WTC11 (cell line): ENCODE measurements at regions not wholly inside any gene's neighbourhood (a gene's known extent, or its start where the extent isn't known, plus 50 kb on each side); places are given as distances from the start of the nearest gene placed in this dataset.

Source experiments
- ATAC-seq: fragments of 200-7000 bp; cut with Tn5 transposase; 2 replicates; pipeline ENCODE4 v1.10.0; 2021; ENCODE audit warnings: mild to moderate bottlenecking, moderate library complexity
- CTCF ChIA-PET: fragments of 300-600 bp; sonication (Branson Sonifier 250); formaldehyde crosslinking; loops from one replicate; lab custom pipeline; 2021; ENCODE audit warnings: antibody characterized with exemption; lab: Charles Lee
- POLR2A ChIA-PET: fragments of 350-600 bp; sonication (Branson Sonifier 250); formaldehyde crosslinking; loops from one replicate; lab custom pipeline; 2021; ENCODE audit warnings: antibody characterized with exemption; lab: Charles Lee
- DNase-seq: peaks from one replicate; pipeline ENCODE4 v3.0.0; 2021; ENCODE audit warnings: low spot score
- H3K27ac Mint-ChIP-seq: 2 replicates; pipeline ENCODE4 v1.8.0; 2021; ENCODE audit warnings: mixed read lengths
- H3K27me3 Mint-ChIP-seq: 2 replicates; pipeline ENCODE4 v1.8.0; 2021; ENCODE audit warnings: low read depth, mild to moderate bottlenecking, moderate library complexity, mixed read lengths
- H3K36me3 Mint-ChIP-seq: 2 replicates; pipeline ENCODE4 v1.8.0; 2021; ENCODE audit warnings: mixed read lengths
- H3K4me1 Mint-ChIP-seq: 2 replicates; pipeline ENCODE4 v1.8.0; 2022; ENCODE audit warnings: mixed read lengths
- H3K4me3 Mint-ChIP-seq: 2 replicates; pipeline ENCODE4 v1.8.0; 2021; ENCODE audit warnings: mild to moderate bottlenecking, moderate library complexity, mixed read lengths
- H3K9me3 Mint-ChIP-seq: 2 replicates; pipeline ENCODE4 v1.8.0; 2021; ENCODE audit warnings: mixed read lengths
- AFF4 ChIP-seq: sonication (generic); formaldehyde crosslinking; IDR thresholded peaks from 2 replicates; pipeline ENCODE4 v1.8.1; 2023; ENCODE audit warnings: mild to moderate bottlenecking, missing genetic modification reagents, borderline replicate concordance
- ATF1 ChIP-seq: sonication (generic); formaldehyde crosslinking; IDR thresholded peaks from 2 replicates; pipeline ENCODE4 v1.8.1; 2023; ENCODE audit warnings: mild to moderate bottlenecking, moderate library complexity, missing genetic modification reagents
- CREM ChIP-seq: sonication (generic); formaldehyde crosslinking; IDR thresholded peaks from 2 replicates; pipeline ENCODE4 v1.8.1; 2022; ENCODE audit warnings: mild to moderate bottlenecking, missing genetic modification reagents, moderate library complexity
- E2F1 ChIP-seq: sonication (generic); formaldehyde crosslinking; IDR thresholded peaks from 2 replicates; pipeline ENCODE4 v1.8.0; 2022; ENCODE audit warnings: mild to moderate bottlenecking, missing genetic modification reagents
- GRHL2 ChIP-seq: fragments of 250-450 bp; sonication (Bioruptor Pico); IDR thresholded peaks from 2 replicates; pipeline ENCODE4 v1.8.0; 2022; ENCODE audit warnings: mild to moderate bottlenecking, moderate library complexity; ENCODE audit not compliant: insufficient replicate concordance, severe bottlenecking
- GTF2I ChIP-seq: fragments of 250-450 bp; sonication (Bioruptor Pico); conservative IDR thresholded peaks from 2 replicates; pipeline ENCODE4 v1.4.0; 2021; ENCODE audit warnings: mild to moderate bottlenecking
- IRF2 ChIP-seq: sonication (generic); formaldehyde crosslinking; IDR thresholded peaks from 2 replicates; pipeline ENCODE4 v1.8.0; 2022; ENCODE audit warnings: low read depth, missing genetic modification reagents, borderline replicate concordance
- NR2C2 ChIP-seq: sonication (generic); formaldehyde crosslinking; IDR thresholded peaks from 2 replicates; pipeline ENCODE4 v1.8.0; 2022; ENCODE audit warnings: mild to moderate bottlenecking, missing genetic modification reagents
- OVOL2 ChIP-seq: fragments of 250-450 bp; sonication (Bioruptor Pico); IDR thresholded peaks from 2 replicates; pipeline ENCODE4 v1.9.0; 2021; ENCODE audit warnings: mild to moderate bottlenecking, borderline replicate concordance
- RORB ChIP-seq: fragments of 250-450 bp; sonication (Bioruptor Pico); IDR thresholded peaks from 2 replicates; pipeline ENCODE4 v1.9.0; 2021; ENCODE audit warnings: mild to moderate bottlenecking
- TCF7 ChIP-seq: sonication (generic); formaldehyde crosslinking; IDR thresholded peaks from 2 replicates; pipeline ENCODE4 v1.8.0; 2022; ENCODE audit warnings: mild to moderate bottlenecking, low read depth, missing genetic modification reagents, moderate library complexity
- USF1 ChIP-seq: sonication (generic); formaldehyde crosslinking; IDR thresholded peaks from 2 replicates; pipeline ENCODE4 v1.8.0; 2022; ENCODE audit warnings: mild to moderate bottlenecking, missing genetic modification reagents
- ZNF121 ChIP-seq: sonication (generic); formaldehyde crosslinking; IDR thresholded peaks from 2 replicates; pipeline ENCODE4 v1.8.0; 2023; ENCODE audit warnings: missing genetic modification reagents
- ZNF232 ChIP-seq: sonication (generic); formaldehyde crosslinking; IDR thresholded peaks from 2 replicates; pipeline ENCODE4 v1.8.0; 2022; ENCODE audit warnings: mild to moderate bottlenecking, missing genetic modification reagents
- ZNF317 ChIP-seq: sonication (generic); formaldehyde crosslinking; IDR thresholded peaks from 2 replicates; pipeline ENCODE4 v1.8.1; 2023; ENCODE audit warnings: low read depth, mild to moderate bottlenecking, moderate library complexity, missing genetic modification reagents, borderline replicate concordance
- TF ChIP-seq, protein P1 (sequence below): fragments of 250-450 bp; sonication (Bioruptor Pico); IDR thresholded peaks from 2 replicates; pipeline ENCODE4 v1.9.0; 2021; ENCODE audit warnings: mild to moderate bottlenecking, borderline replicate concordance
- TF ChIP-seq, protein P2 (sequence below): fragments of 200-600 bp; IDR thresholded peaks from 2 replicates; pipeline ENCODE4 v1.8.0; 2022; ENCODE audit warnings: antibody characterized with exemption
- TF ChIP-seq, protein P3 (sequence below): sonication (generic); formaldehyde crosslinking; IDR thresholded peaks from 2 replicates; pipeline ENCODE4 v1.8.1; 2022; ENCODE audit warnings: mild to moderate bottlenecking, missing genetic modification reagents, moderate library complexity, borderline replicate concordance
- TF ChIP-seq, protein P4 (sequence below): sonication (generic); formaldehyde crosslinking; IDR thresholded peaks from 2 replicates; pipeline ENCODE4 v1.8.1; 2022; ENCODE audit warnings: mild to moderate bottlenecking, moderate library complexity, missing genetic modification reagents

GRCh38 chr6:78251931-78252330 lies 599.1 kb downstream of the MEI4 start (continued):
- no peak for TF ChIP-seq ZNF232 (CRISPR knock-in tag)

GRCh38 chr6:78253618-78254017 lies 600.8 kb downstream of the MEI4 start:
- H3K27me3 Mint-ChIP-seq, result no peaks in the 10 kb centered on the region
- ChIA-PET CTCF (no interaction called here), POLR2A (no interaction called here)
- TF ChIP-seq USF1 (CRISPR knock-in tag) (no peak), CREM (CRISPR knock-in tag) (no peak)
- H3K4me3 Mint-ChIP-seq, result no peak overlapping the region
- DNase-seq, result no peak
- no peaks in the 10 kb centered on the region for H3K36me3 Mint-ChIP-seq
- ATAC-seq, result no peak
- no peaks in the 10 kb centered on the region for H3K9me3 Mint-ChIP-seq
- H3K4me1 Mint-ChIP-seq, result peaks cover 5% of the 10 kb centered on the region
- no peak overlapping the region; the same call in 1 of the 2 replicates for H3K27ac Mint-ChIP-seq

GRCh38 chr6:78259935-78260334 lies 607.1 kb downstream of the MEI4 start:
- ATAC-seq, result no peak
- Mint-ChIP-seq H3K36me3 (peaks cover 12% of the 10 kb centered on the region; the same call in 1 of the 2 replicates), H3K27me3 (no peaks in the 10 kb centered on the region)
- TF ChIP-seq AFF4 (CRISPR knock-in tag) (no peak), GRHL2 (CRISPR knock-in tag) (no peak), ATF1 (no peak), ZNF121 (no peak), IRF2 (CRISPR knock-in tag) (no peak), E2F1 (no peak), ZNF317 (CRISPR knock-in tag) (no peak), TCF7 (CRISPR knock-in tag) (no peak), USF1 (CRISPR knock-in tag) (no peak), GTF2I (CRISPR knock-in tag) (no peak), OVOL2 (CRISPR knock-in tag) (no peak), RORB (no peak), NR2C2 (CRISPR knock-in tag) (no peak)
- TF ChIP-seq, protein P1, sequence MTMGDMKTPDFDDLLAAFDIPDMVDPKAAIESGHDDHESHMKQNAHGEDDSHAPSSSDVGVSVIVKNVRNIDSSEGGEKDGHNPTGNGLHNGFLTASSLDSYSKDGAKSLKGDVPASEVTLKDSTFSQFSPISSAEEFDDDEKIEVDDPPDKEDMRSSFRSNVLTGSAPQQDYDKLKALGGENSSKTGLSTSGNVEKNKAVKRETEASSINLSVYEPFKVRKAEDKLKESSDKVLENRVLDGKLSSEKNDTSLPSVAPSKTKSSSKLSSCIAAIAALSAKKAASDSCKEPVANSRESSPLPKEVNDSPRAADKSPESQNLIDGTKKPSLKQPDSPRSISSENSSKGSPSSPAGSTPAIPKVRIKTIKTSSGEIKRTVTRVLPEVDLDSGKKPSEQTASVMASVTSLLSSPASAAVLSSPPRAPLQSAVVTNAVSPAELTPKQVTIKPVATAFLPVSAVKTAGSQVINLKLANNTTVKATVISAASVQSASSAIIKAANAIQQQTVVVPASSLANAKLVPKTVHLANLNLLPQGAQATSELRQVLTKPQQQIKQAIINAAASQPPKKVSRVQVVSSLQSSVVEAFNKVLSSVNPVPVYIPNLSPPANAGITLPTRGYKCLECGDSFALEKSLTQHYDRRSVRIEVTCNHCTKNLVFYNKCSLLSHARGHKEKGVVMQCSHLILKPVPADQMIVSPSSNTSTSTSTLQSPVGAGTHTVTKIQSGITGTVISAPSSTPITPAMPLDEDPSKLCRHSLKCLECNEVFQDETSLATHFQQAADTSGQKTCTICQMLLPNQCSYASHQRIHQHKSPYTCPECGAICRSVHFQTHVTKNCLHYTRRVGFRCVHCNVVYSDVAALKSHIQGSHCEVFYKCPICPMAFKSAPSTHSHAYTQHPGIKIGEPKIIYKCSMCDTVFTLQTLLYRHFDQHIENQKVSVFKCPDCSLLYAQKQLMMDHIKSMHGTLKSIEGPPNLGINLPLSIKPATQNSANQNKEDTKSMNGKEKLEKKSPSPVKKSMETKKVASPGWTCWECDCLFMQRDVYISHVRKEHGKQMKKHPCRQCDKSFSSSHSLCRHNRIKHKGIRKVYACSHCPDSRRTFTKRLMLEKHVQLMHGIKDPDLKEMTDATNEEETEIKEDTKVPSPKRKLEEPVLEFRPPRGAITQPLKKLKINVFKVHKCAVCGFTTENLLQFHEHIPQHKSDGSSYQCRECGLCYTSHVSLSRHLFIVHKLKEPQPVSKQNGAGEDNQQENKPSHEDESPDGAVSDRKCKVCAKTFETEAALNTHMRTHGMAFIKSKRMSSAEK (CRISPR knock-in tag), result no peak
- TF ChIP-seq, protein P2, sequence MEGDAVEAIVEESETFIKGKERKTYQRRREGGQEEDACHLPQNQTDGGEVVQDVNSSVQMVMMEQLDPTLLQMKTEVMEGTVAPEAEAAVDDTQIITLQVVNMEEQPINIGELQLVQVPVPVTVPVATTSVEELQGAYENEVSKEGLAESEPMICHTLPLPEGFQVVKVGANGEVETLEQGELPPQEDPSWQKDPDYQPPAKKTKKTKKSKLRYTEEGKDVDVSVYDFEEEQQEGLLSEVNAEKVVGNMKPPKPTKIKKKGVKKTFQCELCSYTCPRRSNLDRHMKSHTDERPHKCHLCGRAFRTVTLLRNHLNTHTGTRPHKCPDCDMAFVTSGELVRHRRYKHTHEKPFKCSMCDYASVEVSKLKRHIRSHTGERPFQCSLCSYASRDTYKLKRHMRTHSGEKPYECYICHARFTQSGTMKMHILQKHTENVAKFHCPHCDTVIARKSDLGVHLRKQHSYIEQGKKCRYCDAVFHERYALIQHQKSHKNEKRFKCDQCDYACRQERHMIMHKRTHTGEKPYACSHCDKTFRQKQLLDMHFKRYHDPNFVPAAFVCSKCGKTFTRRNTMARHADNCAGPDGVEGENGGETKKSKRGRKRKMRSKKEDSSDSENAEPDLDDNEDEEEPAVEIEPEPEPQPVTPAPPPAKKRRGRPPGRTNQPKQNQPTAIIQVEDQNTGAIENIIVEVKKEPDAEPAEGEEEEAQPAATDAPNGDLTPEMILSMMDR, result no peak
- TF ChIP-seq, protein P3, sequence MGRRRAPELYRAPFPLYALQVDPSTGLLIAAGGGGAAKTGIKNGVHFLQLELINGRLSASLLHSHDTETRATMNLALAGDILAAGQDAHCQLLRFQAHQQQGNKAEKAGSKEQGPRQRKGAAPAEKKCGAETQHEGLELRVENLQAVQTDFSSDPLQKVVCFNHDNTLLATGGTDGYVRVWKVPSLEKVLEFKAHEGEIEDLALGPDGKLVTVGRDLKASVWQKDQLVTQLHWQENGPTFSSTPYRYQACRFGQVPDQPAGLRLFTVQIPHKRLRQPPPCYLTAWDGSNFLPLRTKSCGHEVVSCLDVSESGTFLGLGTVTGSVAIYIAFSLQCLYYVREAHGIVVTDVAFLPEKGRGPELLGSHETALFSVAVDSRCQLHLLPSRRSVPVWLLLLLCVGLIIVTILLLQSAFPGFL (CRISPR knock-in tag), result no peak
- TF ChIP-seq, protein P4, sequence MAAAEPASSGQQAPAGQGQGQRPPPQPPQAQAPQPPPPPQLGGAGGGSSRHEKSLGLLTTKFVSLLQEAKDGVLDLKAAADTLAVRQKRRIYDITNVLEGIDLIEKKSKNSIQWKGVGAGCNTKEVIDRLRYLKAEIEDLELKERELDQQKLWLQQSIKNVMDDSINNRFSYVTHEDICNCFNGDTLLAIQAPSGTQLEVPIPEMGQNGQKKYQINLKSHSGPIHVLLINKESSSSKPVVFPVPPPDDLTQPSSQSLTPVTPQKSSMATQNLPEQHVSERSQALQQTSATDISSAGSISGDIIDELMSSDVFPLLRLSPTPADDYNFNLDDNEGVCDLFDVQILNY (CRISPR knock-in tag), result no peak

More at GRCh38 chr6:78259935-78260334, 607.1 kb downstream of the MEI4 start:
- peaks cover 18% of the 10 kb centered on the region for H3K9me3 Mint-ChIP-seq
- no peak overlapping the region for H3K4me3 Mint-ChIP-seq
- DNase-seq, result no peak
- ChIA-PET CTCF (no interaction called here), POLR2A (no interaction called here)
- H3K27ac Mint-ChIP-seq, result no peak overlapping the region
- peaks cover 11% of the 10 kb centered on the region for H3K4me1 Mint-ChIP-seq
